ENCODE measurements at regions not wholly inside any gene's neighbourhood (a gene's known extent, or its start where the extent isn't known, plus 50 kb on each side); places are given as distances from the start of the nearest gene placed in this dataset.

DNA sequence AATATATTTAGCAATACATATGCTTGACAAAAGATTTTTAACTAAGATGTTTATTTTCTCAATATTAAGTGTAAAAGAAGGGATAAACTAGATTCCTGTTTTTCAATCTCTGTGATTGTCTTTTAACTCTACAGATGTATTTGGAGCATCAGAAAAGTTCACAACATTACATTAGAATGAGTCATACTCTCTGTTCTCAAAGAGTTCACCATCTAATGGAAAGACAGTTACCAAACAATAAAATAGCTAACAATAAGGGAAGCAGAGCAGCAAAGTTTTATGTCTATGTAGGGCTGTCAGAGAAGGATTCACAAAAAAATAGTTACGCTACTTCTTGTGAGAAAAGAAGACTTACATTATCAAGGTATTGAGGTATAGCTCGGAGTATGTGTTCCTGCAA is 109.2 kb upstream of the MAP2 start:
- TF ChIP-seq, protein P1, sequence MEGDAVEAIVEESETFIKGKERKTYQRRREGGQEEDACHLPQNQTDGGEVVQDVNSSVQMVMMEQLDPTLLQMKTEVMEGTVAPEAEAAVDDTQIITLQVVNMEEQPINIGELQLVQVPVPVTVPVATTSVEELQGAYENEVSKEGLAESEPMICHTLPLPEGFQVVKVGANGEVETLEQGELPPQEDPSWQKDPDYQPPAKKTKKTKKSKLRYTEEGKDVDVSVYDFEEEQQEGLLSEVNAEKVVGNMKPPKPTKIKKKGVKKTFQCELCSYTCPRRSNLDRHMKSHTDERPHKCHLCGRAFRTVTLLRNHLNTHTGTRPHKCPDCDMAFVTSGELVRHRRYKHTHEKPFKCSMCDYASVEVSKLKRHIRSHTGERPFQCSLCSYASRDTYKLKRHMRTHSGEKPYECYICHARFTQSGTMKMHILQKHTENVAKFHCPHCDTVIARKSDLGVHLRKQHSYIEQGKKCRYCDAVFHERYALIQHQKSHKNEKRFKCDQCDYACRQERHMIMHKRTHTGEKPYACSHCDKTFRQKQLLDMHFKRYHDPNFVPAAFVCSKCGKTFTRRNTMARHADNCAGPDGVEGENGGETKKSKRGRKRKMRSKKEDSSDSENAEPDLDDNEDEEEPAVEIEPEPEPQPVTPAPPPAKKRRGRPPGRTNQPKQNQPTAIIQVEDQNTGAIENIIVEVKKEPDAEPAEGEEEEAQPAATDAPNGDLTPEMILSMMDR (optimal IDR thresholded peaks at IDR 0.05 in 1 of 3, IDR thresholded peaks at IDR 0.05 in 1 of 3, conservative IDR thresholded peaks at IDR 0.05 in 1 of 3; ENCODE audit: extremely low read depth in 1 of 3, insufficient read depth in 2 of 3, low read length in 3 of 3): no peak
- TF ChIP-seq EZH2 (IDR thresholded peaks at IDR 0.05; ENCODE audit: low read length): no peak

Measured in keratinocyte (primary cell).